ENCODE measurements at regions not wholly inside any gene's neighbourhood (a gene's known extent, or its start where the extent isn't known, plus 50 kb on each side); places are given as distances from the start of the nearest gene placed in this dataset.

- TF ChIP-seq CTCF (IDR thresholded peaks at IDR 0.05): no peak
- TF ChIP-seq GATA2 (CRISPR knock-in tag; IDR thresholded peaks at IDR 0.05): no peak
- no peak for TF ChIP-seq FOXM1 (IDR thresholded peaks at IDR 0.05; ENCODE audit: low read depth)
- no peak for TF ChIP-seq FOXJ3 (CRISPR knock-in tag; IDR thresholded peaks at IDR 0.05)
- no peak for TF ChIP-seq EZH2phosphoT487 (IDR thresholded peaks at IDR 0.05; ENCODE audit: borderline replicate concordance, low read depth)
- no peak for TF ChIP-seq USF1 (IDR thresholded peaks at IDR 0.05; ENCODE audit: borderline replicate concordance, low read depth)
- no peak for TF ChIP-seq USF2 (IDR thresholded peaks at IDR 0.05; ENCODE audit: borderline replicate concordance, low read depth, low read length)
- no peak for TF ChIP-seq RXRA (IDR thresholded peaks at IDR 0.05; ENCODE audit: borderline replicate concordance, low read depth)
- no peak for TF ChIP-seq GABPA (IDR thresholded peaks at IDR 0.05; ENCODE audit: low read depth)
Measured at GRCh38 chr14:53695692-53696214, 260.9 kb downstream of the BMP4 start (continued).

GRCh38 chr14:53692885-53693284 is 263.7 kb downstream of the BMP4 start:
- Histone ChIP-seq H3F3A (replicated peaks; ENCODE audit: insufficient read depth) (no peaks in the 10 kb centered on the region), H3K4me2 (no peak overlapping the region), H3K9ac (no peak overlapping the region), H3K4me3 (ENCODE audit: low read depth in 2 of 2, low read length in 1 of 2) (no peak overlapping the region), H3K79me2 (ENCODE audit: insufficient read depth) (no peaks in the 10 kb centered on the region), H4K20me1 (ENCODE audit: insufficient read depth) (no peaks in the 10 kb centered on the region), H3K9me2 (no peaks in the 10 kb centered on the region), H3K9me3 (no peaks in the 10 kb centered on the region), H3K4me1 (ENCODE audit: control insufficient read depth in 1 of 2, insufficient read depth in 2 of 2, low read depth in 1 of 2, low read length in 1 of 2) (no peaks in the 10 kb centered on the region), H3K27me3 (ENCODE audit: insufficient read depth) (no peaks in the 10 kb centered on the region), H3K27ac (ENCODE audit: low read depth in 2 of 2, low read length in 1 of 2) (no peak overlapping the region), H2AFZ (ENCODE audit: low read depth) (no peak overlapping the region), H3K36me3 (replicated peaks in 1 of 2; ENCODE audit: control insufficient read depth in 1 of 2, insufficient read depth in 2 of 2, low read length in 1 of 2) (no peaks in the 10 kb centered on the region)
- ChIA-PET POLR2A (no interaction called here), CTCF (no interaction called here)
- DNase-seq: no peak
- TF ChIP-seq REST (IDR thresholded peaks at IDR 0.05; ENCODE audit: low read depth, low read length) (no peak), SIN3A (IDR thresholded peaks at IDR 0.05; ENCODE audit: borderline replicate concordance, low read depth, low read length) (no peak), RCOR1 (IDR thresholded peaks at IDR 0.05; ENCODE audit: low read length) (no peak), MXI1 (IDR thresholded peaks at IDR 0.05; ENCODE audit: low read depth, low read length) (no peak), TCF12 (IDR thresholded peaks at IDR 0.05) (no peak), RXRA (IDR thresholded peaks at IDR 0.05; ENCODE audit: borderline replicate concordance, low read depth) (no peak), EP300 (IDR thresholded peaks at IDR 0.05; ENCODE audit: borderline replicate concordance in 1 of 2, low read depth in 1 of 2, low read length in 1 of 2) (no peak), CTCF (IDR thresholded peaks at IDR 0.05) (no peak), TEAD4 (IDR thresholded peaks at IDR 0.05; ENCODE audit: borderline replicate concordance, insufficient read depth) (no peak), POLR2AphosphoS5 (IDR thresholded peaks at IDR 0.05; ENCODE audit: low read depth, low read length) (no peak), RFX5 (IDR thresholded peaks at IDR 0.05; ENCODE audit: low read length) (no peak), ELF1 (IDR thresholded peaks at IDR 0.05) (no peak), FOXM1 (IDR thresholded peaks at IDR 0.05; ENCODE audit: low read depth) (no peak), GABPA (IDR thresholded peaks at IDR 0.05; ENCODE audit: low read depth) (no peak)
- WGBS (ENCODE audit: low lambda C conversion rate): 41% methylated on average over 1 of the region's 1 CpG
